ENCODE measurements at regions not wholly inside any gene's neighbourhood (a gene's known extent, or its start where the extent isn't known, plus 50 kb on each side); places are given as distances from the start of the nearest gene placed in this dataset. TPM values are rescaled to one million over a fixed set of nuclear protein-coding genes. Genes with fewer than 3 reads are reported as not detected.

- Histone ChIP-seq H3K36me3 (ENCODE audit: insufficient read depth, low read length) (no peaks in the 10 kb centered on the region), H3K4me1 (ENCODE audit: insufficient read depth, low read length, poor library complexity, severe bottlenecking) (no peaks in the 10 kb centered on the region), H3K79me2 (ENCODE audit: insufficient read depth, low read depth, low read length) (no peaks in the 10 kb centered on the region), H3K9me2 (ENCODE audit: insufficient read depth, low read length) (no peaks in the 10 kb centered on the region), H3K4me3 (ENCODE audit: low read depth, low read length, poor library complexity, severe bottlenecking) (no peak overlapping the region), H3K4me2 (ENCODE audit: low read length) (no peak overlapping the region), H4K20me1 (ENCODE audit: insufficient read depth, low read length) (no peaks in the 10 kb centered on the region), H3K9me3 (ENCODE audit: low read length) (peaks cover 27% of the 10 kb centered on the region), H2AFZ (ENCODE audit: low read length) (no peak overlapping the region), H3K27ac (ENCODE audit: low read depth, low read length, poor library complexity, severe bottlenecking) (no peak overlapping the region)
- intact Hi-C loops (cut with micrococcal nuclease; ENCODE audit: unreplicated experiment) = no loop called here
- CTCF ChIA-PET (ENCODE audit: unreplicated experiment) = no interaction called here
- POLR2A ChIA-PET = interaction anchor here (0.9 to 1.0 kb wide), 2 partner anchors 13 to 28 kb away, joined by 3 read pairs; no protein-coding TSS in a partner anchor
- BruUV-seq (replicated peaks) = no TSS peak
- no peak for DNase-seq (ENCODE audit: low spot score)
- TF ChIP-seq, protein P1, sequence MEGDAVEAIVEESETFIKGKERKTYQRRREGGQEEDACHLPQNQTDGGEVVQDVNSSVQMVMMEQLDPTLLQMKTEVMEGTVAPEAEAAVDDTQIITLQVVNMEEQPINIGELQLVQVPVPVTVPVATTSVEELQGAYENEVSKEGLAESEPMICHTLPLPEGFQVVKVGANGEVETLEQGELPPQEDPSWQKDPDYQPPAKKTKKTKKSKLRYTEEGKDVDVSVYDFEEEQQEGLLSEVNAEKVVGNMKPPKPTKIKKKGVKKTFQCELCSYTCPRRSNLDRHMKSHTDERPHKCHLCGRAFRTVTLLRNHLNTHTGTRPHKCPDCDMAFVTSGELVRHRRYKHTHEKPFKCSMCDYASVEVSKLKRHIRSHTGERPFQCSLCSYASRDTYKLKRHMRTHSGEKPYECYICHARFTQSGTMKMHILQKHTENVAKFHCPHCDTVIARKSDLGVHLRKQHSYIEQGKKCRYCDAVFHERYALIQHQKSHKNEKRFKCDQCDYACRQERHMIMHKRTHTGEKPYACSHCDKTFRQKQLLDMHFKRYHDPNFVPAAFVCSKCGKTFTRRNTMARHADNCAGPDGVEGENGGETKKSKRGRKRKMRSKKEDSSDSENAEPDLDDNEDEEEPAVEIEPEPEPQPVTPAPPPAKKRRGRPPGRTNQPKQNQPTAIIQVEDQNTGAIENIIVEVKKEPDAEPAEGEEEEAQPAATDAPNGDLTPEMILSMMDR (conservative IDR thresholded peaks at IDR 0.05; ENCODE audit: low read length) = no peak
- no peak for TF ChIP-seq EZH2phosphoT487 (IDR thresholded peaks at IDR 0.05; ENCODE audit: borderline replicate concordance, low read depth, low read length)
Measured at GRCh38 chr14:18688346-18688745, 87.4 kb downstream of the OR11H12 start.

Small RNA genes in the stretch of these regions (small RNA-seq; reads per million reads assigned to genes)
- not detected for gene CR383656.3
